HG03045 (cell line): ENCODE measurements at regions not wholly inside any gene's neighbourhood (a gene's known extent, or its start where the extent isn't known, plus 50 kb on each side); places are given as distances from the start of the nearest gene placed in this dataset.
A peak's percentile ranks its signal among the peaks of the same experiment; 100 is the strongest.

ENCODE experiments used
- ATAC-seq: cut with Tn5 transposase; IDR thresholded peaks from one replicate; pipeline ENCODE4 v1.9.1; 2021; ENCODE audit warnings: mild to moderate bottlenecking, moderate library complexity; ENCODE audit not compliant: unreplicated experiment

DNA sequence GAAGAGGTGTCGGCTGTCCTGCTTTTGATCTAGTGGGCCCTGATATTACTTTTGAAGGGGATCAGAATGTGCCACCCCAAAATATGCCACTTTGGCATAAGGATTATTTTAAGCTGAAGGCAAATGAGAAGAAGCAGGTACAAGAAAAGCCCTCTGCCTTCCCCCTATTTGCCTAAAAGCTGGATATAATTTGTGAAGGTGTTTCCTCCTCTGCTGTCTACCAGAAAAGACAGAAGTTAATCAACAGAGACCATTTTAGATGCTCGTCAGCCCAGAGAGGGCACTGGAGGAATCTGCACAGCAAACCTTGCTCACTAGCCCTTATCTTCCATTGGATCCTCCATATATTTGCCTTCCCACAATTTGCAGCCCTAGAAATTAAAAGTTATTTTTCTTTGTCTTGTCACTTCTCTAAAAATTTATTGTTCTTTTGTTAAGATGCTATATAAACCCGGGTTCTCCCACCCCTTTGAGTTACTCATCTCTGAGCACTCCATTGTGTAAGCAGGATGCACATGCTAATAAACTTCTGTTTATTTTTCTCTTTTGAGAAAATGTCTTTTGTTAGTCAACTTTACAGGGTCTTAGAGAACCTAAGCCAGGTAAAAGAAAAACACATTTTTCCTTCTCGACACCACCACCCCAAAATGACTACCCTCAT is 163.2 kb upstream of the SLC1A4 start:
- ATAC-seq, result no peak

DNA sequence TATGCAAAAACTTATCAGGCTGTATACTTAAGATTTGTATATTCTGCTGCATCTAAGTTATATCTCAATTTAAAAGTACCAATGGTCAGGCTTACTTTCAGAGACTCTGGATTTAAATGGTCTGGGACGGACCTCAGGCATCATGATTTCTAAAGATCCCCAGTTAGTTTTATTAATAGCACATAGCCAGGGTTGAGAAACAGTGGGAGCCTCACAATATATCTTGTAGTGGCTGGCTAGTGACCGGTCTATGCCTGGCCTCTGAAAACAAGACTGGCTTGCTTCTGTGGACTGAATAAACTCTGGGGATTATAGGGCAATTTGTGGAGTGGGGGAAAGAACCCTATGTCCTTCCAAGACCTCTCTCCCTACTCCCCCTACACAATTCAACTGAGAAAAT is 162.5 kb upstream of the SLC1A4 start:
- ATAC-seq, result no peak

DNA sequence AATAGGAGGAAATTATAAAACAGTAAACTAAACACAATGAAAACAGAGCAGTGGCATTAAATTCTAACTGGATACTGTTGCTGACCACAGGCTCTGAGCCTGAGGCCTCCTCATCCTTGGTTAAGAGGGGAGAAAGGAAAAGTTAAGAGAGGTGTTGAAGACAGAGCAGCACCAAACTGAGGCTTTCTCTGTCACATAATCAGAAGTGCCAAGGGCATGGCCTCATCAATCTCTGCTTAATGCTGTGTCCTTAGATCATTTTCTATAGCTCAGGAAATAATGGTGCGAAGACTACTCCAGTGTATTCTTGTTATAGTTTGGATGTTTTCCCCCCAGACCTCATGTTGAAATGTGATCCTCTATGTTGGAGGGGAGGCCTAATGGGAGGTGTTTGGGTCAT is 160.9 kb upstream of the SLC1A4 start:
- no peak for ATAC-seq

DNA sequence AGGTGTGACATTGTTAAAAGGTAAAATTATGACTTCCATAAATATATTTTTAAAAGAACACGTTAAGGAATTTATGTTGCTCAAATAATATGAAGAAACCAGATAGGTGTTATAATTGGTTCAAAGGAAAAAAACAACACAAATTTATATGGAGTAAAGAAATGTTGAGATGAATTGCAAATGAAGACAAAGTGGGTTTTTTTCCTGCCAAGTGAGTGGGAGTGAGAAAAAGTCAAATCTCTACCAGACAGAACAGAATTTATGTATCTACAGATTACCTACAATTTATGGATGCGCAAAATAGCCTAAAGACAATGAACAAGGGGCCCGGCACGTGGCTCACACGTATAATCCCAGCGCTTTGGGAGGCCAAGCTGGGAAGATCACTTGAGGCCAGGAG is 159.7 kb upstream of the SLC1A4 start:
- no peak for ATAC-seq

DNA sequence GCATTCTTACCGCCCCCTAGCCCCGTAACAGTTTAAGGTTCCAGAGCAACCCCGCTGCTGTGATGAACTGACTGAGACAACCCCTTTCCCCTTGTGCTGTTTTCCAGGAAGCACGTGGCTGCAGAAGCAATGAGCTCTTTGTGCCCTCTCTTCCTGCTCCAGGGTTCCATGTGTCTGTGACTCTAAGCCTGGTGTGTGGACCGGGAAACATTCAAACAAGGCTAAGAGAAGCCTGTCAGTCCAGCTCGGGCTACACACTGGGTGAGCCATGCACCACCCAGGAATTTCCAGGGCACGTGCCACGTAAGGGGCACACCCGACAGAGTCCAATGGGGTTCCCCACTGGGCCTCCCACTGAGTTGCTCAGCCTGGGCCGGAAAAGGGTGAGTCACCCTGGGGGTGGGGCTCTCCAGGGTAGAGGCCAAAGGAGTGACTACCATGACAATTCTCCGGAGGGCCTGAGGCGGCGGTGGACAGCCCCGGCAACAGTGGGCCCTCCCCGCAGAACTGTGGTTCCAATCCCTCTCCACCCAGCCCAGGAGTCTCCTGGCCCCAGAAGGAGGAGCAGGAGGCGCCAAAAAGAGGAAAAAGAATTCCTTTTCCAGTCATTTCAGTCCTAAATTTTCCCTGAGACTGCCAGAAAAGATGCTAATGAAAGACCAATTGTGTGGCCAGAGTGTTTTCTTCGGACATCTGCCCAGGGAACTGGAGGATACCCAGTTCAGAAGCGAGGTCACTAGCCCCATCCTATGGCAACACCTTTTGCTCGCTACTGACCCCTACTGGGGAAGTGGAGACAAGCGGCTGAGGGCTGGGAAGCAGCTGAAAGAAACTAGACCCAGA is 157.8 kb upstream of the SLC1A4 start:
- peak; percentile 82 for ATAC-seq

DNA sequence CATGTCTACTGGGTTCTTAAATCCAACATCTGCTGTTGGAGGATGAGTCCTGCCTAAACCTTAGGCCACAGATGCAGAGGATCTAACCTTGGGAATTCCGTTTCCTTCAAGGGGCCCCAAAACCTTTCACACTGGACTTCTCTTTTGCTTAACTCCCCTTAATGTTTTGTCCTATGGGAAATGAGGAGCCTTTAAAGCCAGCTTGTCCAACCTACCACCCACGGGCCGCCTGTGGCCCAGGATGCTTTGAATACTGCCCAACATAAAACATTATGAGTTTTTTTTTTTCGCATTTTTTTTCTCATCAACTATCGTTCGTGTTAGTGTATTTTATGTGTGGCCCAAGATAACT is 157.2 kb upstream of the SLC1A4 start:
- ATAC-seq, result no peak

DNA sequence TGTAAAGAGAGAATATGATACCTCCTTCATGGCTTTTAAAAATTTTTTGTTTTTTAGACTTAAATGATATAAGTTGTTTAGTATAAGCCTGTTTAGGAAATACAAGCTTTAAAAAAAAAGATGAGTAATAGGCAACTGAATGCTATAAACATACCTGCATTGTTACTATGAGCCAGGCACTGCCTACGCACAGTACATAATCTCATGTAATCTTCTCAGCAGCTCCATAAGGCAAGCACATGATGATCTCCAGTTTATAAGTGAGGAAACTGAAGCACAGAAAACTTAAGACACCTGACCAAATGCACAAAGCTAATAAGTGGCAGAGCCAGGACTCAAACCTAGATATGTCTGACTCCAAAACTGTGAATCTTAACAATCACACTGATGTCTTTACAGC is 156.3 kb upstream of the SLC1A4 start:
- no peak for ATAC-seq

DNA sequence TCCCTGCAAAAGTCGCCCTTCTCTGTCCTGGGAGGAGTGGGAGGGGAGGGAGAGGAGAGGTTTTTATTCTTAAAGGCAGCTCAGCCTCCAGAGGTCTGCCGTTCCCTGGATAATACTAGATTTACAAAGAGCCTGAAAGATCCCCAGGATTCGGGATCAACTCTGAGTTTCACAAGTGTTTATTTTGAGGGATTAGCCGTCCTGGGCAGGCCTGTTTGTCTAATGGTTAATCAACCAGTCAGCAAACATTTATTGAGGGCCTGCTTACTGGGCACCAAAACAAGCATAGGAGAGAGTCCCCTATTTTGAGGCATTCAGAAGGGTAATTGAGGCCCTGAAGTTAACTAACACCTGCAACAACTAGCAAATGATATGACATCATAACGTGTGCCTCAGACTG is 152.6 kb upstream of the SLC1A4 start:
- ATAC-seq, result no peak

DNA sequence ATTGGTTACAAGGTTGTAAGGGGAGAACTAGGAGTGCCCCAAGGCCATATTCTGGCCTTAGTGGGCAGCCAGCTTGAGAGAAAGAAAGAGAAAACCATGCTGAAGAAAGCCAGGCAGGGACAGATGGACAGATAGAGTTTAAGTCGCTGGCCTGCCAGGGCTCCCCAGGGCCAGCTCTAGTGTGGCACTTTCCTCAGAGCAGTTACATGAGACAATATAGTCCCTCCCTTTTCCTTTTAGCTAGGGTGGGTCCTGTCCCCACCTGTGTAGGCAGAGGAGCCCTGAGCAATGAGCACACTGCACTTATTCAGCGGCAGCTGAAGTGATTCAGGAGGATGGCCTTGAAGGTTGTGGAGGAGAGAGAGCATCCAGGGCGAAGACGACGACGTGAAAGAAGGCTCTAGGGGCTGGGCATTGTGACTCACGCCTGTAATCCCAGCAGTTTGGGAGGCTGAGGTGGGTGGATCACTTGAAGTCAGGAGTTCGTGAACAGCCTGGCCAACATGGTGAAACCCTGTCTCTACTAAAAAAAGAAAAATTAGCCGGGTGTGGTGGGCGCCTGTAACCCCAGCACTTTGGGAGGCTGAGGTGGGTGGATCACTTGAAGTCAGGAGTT is 152.0 kb upstream of the SLC1A4 start:
- ATAC-seq, result no peak

DNA sequence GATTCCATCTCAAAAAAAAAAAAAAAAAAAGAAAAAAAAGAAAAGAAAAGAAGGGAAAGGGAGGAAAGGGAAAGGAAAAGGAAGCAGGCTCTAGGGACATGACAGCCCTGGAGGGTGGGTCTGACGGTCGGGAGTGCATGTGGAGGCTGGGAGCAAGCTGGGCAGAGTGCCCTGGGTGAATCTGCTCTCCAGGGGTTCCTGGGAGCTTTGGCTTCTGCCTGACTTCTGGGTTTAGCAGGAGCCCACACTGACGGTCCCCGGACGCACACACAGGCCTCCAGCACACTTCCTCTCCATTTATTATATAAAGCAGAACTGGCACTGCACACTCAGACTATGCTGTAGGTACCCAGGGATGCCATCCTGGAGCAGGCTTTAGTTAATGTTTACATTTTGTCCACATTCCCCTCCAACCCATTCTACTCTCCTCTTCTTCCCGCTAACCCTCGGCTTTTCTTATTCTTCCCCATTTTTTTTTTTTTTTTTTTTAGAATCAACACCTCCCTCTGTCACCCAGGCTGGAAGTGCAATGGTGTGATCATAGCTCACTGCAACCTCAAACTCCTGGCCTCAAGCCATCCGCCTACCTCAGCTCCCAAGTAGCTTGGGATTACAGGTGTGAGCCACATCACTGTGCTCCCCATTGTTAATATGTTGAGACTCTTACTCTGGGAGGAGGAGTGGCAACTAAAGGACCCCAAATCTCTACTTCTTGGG is 151.1 kb upstream of the SLC1A4 start:
- no peak for ATAC-seq

DNA sequence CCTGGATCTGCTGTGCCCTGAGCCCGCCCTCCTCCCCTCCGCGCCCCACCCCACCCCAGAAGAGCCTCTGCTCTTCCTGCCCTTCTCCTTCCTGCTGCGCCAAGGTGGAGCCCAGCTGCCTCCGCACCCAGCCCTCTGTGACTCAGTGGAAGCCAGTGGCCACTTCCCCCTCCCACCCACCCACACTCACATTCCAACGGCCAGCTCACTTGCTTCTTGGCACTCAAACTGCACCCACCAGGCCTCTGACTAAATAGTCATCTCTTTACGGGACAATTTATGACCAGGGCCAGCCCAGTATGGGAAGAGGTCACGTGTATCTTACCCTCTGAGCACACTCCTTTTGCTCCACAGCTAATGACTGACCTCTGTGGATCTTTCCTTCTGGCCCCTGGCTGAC is 150.4 kb upstream of the SLC1A4 start:
- ATAC-seq, result no peak

DNA sequence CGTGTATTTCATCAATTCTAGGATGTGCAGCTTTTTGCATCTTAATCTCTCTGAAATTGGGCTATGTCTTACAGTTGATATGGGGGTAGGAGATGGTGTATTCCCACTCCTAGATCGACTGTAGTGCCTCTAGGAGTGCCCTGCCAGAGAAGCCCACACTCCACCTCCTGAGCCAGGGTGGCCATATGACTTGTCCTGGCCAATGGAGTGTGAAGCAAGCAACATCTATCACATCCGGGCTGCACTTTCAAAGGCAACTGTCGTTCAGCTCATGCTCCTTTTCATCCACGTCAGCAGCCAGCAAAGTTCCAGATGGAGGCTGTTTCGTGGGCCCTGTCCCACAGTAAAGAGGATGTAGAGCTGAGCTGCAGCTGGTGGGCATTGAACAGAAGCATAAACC is 149.4 kb upstream of the SLC1A4 start:
- peak; percentile 86 for ATAC-seq

DNA sequence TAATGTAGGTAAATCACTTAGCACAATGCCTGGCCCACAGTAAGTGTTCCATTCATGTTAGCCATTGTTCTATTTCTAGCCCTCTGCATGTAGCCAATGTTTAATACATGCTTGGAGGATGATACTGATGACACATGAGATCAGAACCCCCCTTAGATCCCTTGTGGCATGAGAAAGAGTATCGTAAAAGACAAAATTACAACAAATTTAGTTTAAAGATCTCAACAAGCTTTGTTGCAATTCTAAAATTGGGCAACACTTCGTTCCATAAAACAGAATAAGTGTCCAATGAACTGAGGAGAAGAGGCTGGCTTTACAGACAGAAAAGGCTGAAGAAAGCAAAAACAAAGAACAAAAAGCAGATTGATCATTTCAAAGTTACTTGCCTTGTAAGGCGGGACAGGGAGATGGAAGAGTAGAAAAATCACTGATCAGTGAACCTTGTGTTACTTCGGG is 148.7 kb upstream of the SLC1A4 start:
- no peak for ATAC-seq

DNA sequence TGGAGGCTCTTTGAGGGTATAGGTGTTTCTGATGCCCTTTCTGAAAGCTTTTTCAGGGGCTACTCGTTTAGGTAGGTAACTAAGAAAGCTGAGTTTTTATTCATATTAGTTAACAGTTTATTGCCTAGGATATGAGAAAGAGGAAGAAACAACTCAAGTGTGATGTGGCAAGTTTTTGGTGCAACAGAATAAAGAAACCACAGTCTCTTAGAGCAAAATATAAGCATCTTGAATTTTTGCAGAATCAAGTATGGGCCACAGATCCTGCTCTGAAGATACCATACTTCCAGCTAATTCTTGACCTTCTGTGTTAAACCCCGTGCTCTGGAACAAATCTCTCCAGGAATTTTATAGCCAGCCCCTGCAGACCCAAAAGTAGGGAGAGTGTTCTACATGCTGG is 147.7 kb upstream of the SLC1A4 start:
- ATAC-seq, result no peak

DNA sequence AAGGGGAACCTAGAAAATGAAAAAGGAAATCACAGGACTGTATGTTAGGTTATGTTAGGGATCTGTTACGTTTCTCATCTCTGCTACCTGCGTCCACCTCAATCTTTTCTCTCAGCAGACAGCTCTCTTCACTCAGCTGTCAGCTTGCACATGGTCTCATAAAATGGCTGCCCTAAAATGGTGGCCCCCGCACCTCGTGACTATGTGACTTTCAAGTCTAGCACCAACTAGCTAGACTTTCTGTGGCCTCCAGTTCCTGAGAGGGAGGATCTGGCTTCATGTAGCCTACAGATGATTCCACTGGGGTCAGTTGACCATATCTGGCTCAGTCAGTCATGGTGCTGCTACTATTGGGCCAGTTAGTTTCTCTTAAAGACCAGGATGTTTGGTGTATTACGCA is 147.2 kb upstream of the SLC1A4 start:
- no peak for ATAC-seq

DNA sequence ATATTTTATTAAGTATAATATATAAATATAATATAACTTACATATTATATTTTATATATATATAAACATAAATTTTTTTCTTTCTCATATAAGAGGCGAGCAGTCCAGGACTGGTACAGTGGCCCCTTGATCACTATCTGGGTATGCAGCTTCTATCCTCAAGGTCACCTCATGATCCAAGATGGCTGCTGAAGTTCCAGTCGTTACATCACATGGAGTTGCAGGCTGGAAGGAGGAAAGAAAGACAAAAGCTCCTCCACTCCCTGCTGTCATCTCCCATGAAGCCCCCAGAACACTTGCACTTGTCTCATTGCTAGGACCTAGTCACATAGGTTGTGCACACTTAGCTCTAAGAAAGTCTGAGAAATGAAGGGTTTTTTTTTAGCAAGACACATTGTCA is 145.1 kb upstream of the SLC1A4 start:
- no peak for ATAC-seq

DNA sequence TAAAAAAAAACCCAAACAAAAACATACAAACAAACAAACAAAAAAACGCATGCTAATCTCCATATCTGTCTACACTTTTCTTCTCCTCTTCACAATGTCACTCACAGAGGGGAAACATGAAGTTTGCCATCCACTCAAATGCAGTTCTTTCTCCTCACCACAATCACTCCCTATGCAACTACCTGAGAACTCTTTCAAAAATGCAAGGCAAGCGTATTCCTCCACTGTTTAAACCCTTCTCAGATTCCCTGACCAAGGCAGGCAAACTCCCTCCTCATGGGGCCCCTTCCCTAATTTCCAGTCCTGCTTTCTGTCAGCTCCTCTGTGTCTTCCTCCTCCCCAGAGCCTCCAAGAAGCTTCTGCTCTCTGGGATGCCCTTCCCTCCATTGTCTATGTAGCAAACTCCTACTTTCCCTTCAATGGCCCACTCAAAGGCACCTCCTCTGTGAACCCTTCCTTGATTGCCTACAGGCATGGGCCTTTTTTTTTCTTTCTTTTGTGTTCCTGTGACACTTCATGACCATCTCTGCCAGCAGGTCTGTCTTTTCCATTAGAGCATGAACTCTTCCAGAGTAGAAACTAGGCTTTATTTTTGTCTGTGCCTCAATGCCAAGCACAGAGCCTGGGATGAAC is 143.8 kb upstream of the SLC1A4 start:
- ATAC-seq, result no peak

DNA sequence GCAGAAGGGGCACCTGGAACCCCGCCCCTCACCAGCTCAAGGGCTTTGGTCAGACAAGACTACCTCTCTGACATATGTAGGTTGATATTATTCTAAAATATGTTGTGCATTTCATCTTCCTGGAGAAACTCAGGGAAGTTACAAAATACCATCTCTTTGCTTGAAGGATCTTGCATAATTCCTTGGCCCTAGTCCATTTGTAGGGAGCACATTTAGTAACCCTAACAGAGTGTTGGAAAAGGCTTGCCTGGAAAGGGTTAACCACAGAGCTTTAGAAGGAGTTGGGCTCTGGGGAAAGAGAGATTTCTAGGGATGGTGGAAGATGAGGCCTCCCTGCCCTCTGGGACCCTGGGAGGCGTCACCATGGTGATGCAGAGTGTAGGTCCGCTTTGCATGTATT is 143.0 kb upstream of the SLC1A4 start:
- ATAC-seq, result no peak

DNA sequence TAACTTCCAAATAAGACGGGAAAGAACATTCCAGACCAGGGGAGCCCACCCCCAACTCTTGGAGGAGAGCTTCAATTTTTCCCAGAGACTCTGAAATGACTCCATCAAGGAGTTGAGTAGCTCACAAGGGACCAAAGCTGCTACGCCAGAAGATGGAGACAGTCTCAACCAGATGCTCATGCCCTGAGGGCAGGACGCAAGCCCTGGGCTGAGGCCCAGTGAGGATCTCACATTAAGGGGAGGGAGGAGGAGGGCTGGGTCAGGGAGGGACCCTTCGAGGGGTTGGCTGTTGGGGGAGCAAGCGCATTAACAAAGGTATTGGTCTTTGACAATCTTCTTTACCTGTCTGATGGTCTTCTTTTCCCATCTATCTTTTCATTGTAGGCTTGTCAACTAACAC is 141.3 kb upstream of the SLC1A4 start:
- ATAC-seq, result no peak

DNA sequence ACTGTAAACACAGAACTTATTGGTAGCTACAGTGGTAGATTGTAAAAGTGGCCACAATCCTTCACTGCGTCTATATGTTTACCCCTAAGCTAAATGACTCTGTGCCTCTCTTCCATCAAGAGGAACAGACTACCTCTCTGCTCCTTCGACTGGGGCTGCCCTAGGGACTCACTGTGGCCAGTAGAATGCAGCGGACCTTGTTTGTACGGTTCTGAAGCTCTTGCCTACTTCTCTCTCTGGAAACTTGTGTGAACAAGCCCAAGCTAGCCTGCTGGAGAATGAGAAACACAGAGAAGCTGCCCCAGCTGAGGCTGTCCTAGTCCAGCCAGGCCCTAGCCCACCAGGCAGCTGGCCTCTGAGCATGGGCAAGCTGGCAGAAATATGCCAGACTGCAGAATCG is 140.8 kb upstream of the SLC1A4 start:
- ATAC-seq, result no peak

DNA sequence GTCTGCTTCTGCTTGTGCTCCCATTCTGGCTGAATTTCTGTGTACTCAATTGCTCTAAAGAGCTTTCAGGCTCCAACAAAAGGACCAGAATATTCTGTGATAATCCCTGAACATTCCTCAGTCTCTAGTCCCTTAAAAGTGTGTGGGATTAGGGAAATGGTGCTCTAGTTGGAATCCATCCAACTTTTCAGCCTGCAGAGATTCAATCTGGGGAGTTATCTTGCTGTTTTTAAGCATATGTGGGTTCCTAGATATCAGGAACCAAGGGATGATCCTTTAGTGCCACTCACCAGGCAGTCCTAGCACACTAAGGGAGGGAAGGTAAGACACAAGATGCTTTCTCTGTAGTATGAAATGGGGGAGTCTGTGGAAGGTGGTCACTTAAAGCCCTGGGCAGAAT is 140.3 kb upstream of the SLC1A4 start:
- no peak for ATAC-seq
